H9 (cell line): ENCODE measurements at regions not wholly inside any gene's neighbourhood (a gene's known extent, or its start where the extent isn't known, plus 50 kb on each side); places are given as distances from the start of the nearest gene placed in this dataset.

ENCODE experiments used
- DNase-seq: peaks from one replicate; pipeline ENCODE4 v3.0.0-alpha.2; 2017
- H2AFZ ChIP-seq: one replicate; pipeline ENCODE4 v1.6.1; 2013; ENCODE audit warnings: mild to moderate bottlenecking, low read length, control low read depth, moderate library complexity
- H2AK5ac ChIP-seq: 2 replicates; pipeline ENCODE4 v1.6.1; 2013; ENCODE audit warnings: low read length, control low read depth, mixed read lengths; ENCODE audit not compliant: insufficient read length
- H2BK120ac ChIP-seq: one replicate; pipeline ENCODE4 v1.6.1; 2013; ENCODE audit warnings: low read depth, mild to moderate bottlenecking, low read length, control low read depth, inconsistent platforms; ENCODE audit not compliant: poor library complexity, severe bottlenecking
- H2BK12ac ChIP-seq: 2 replicates; pipeline ENCODE4 v1.6.1; 2013; ENCODE audit warnings: low read length, control low read depth, mixed read lengths, low read depth; ENCODE audit not compliant: insufficient read length
- H2BK15ac ChIP-seq: 2 replicates; pipeline ENCODE4 v1.6.1; 2013; ENCODE audit warnings: low read depth, low read length, control low read depth
- H2BK20ac ChIP-seq: one replicate; pipeline ENCODE4 v1.6.1; 2013; ENCODE audit warnings: low read depth, mild to moderate bottlenecking, low read length, control low read depth, inconsistent platforms; ENCODE audit not compliant: poor library complexity, severe bottlenecking
- H2BK5ac ChIP-seq: 2 replicates; pipeline ENCODE4 v1.6.1; 2013; ENCODE audit warnings: low read length, control low read depth, mixed read lengths; ENCODE audit not compliant: insufficient read length
- H3K14ac ChIP-seq: 2 replicates; pipeline ENCODE4 v1.6.1; 2013; ENCODE audit warnings: low read length, control low read depth; ENCODE audit not compliant: insufficient read depth
- H3K18ac ChIP-seq: 2 replicates; pipeline ENCODE4 v1.6.1; 2013; ENCODE audit warnings: low read depth, mild to moderate bottlenecking, mixed read lengths, low read length, control low read depth; ENCODE audit not compliant: insufficient read length
- H3K23ac ChIP-seq: 2 replicates; pipeline ENCODE4 v1.6.1; 2013; ENCODE audit warnings: low read length, control low read depth, mixed read lengths, low read depth; ENCODE audit not compliant: insufficient read length
- H3K23me2 ChIP-seq: 2 replicates; pipeline ENCODE4 v1.6.1; 2013; ENCODE audit warnings: low read depth, mild to moderate bottlenecking, mixed read lengths, low read length, control low read depth; ENCODE audit not compliant: insufficient read length, poor library complexity, severe bottlenecking
- H3K27ac ChIP-seq: 2 replicates; pipeline ENCODE4 v1.5.1; 2013; ENCODE audit warnings: low read length, control low read depth, mixed read lengths, low read depth; ENCODE audit not compliant: insufficient read length
- H3K27me3 ChIP-seq: 2 replicates; pipeline ENCODE4 v1.6.1; 2013; ENCODE audit warnings: low read length, control low read depth, inconsistent platforms; ENCODE audit not compliant: insufficient read depth
- H3K4ac ChIP-seq: 2 replicates; pipeline ENCODE4 v1.6.1; 2013; ENCODE audit warnings: low read depth, mild to moderate bottlenecking, control low read depth, inconsistent platforms, low read length, moderate library complexity
- H3K4me1 ChIP-seq: 2 replicates; pipeline ENCODE4 v1.6.1; 2013; ENCODE audit warnings: low read length, control low read depth, inconsistent platforms; ENCODE audit not compliant: insufficient read depth
- H3K4me2 ChIP-seq: 2 replicates; pipeline ENCODE4 v1.6.1; 2013; ENCODE audit warnings: low read length, control low read depth, mixed read lengths; ENCODE audit not compliant: insufficient read length, insufficient read depth
- H3K56ac ChIP-seq: 2 replicates; pipeline ENCODE4 v1.6.1; 2013; ENCODE audit warnings: low read depth, mild to moderate bottlenecking, mixed read lengths, low read length, control low read depth; ENCODE audit not compliant: insufficient read length
- H3K79me1 ChIP-seq: 2 replicates; pipeline ENCODE4 v1.6.1; 2013; ENCODE audit warnings: low read depth, mild to moderate bottlenecking, moderate library complexity, low read length, control low read depth, inconsistent platforms; ENCODE audit not compliant: insufficient read depth, poor library complexity, severe bottlenecking
- H3K79me2 ChIP-seq: 2 replicates; pipeline ENCODE4 v1.6.1; 2013; ENCODE audit warnings: low read length, control low read depth, inconsistent platforms; ENCODE audit not compliant: insufficient read depth
- H3K9ac ChIP-seq: 2 replicates; pipeline ENCODE4 v1.6.1; 2013; ENCODE audit warnings: low read length, control low read depth, mixed read lengths; ENCODE audit not compliant: insufficient read length; ENCODE audit errors: extremely low read depth
- H3K9me3 ChIP-seq: one replicate; pipeline ENCODE4 v1.6.1; 2013; ENCODE audit warnings: low read depth, low read length, inconsistent platforms; ENCODE audit not compliant: control insufficient read depth
- H3T11ph ChIP-seq: one replicate; pipeline ENCODE4 v1.6.1; 2013; ENCODE audit warnings: mild to moderate bottlenecking, low read length, control low read depth, inconsistent platforms
- H4K20me1 ChIP-seq: one replicate; pipeline ENCODE4 v1.6.1; 2013; ENCODE audit not compliant: control insufficient read depth, insufficient read length, insufficient read depth
- H4K5ac ChIP-seq: 2 replicates; pipeline ENCODE4 v1.6.1; 2013; ENCODE audit warnings: low read depth, mild to moderate bottlenecking, mixed read lengths, low read length, control low read depth; ENCODE audit not compliant: insufficient read length
- H4K8ac ChIP-seq: replicated peaks from 2 replicates; pipeline ENCODE4 v1.6.1; 2013; ENCODE audit warnings: low read length, control low read depth, mixed read lengths, low read depth; ENCODE audit not compliant: insufficient read length
- H4K91ac ChIP-seq: 2 replicates; pipeline ENCODE4 v1.6.1; 2013; ENCODE audit warnings: low read depth, mild to moderate bottlenecking, moderate library complexity, mixed read lengths, low read length, control low read depth; ENCODE audit not compliant: insufficient read length
- H3K27ac Mint-ChIP-seq, 3 experiments: 2 replicates in 2 of 3; 3 replicates in 1 of 3; pipeline ENCODE4 v1.8.0; 2020 to 2021; ENCODE audit warnings: mixed read lengths in 3 of 3, mild to moderate bottlenecking in 1 of 3, moderate library complexity in 1 of 3
- H3K27me3 Mint-ChIP-seq: 2 replicates; pipeline ENCODE4 v1.8.0; 2021; ENCODE audit warnings: low read depth, mild to moderate bottlenecking, moderate library complexity, mixed read lengths
- H3K36me3 Mint-ChIP-seq, 3 experiments: 2 replicates in 2 of 3; 3 replicates in 1 of 3; pipeline ENCODE4 v1.8.0; 2020 to 2021; ENCODE audit warnings: low read depth in 3 of 3, mixed read lengths in 3 of 3; ENCODE audit not compliant: insufficient read depth in 1 of 3
- H3K4me1 Mint-ChIP-seq, 2 experiments: 2 replicates each; pipeline ENCODE4 v1.8.0; 2020; ENCODE audit warnings: mixed read lengths in 2 of 2
- H3K4me3 Mint-ChIP-seq, 2 experiments: 2 replicates in 1 of 2; 3 replicates in 1 of 2; pipeline ENCODE4 v1.8.0; 2020 to 2021; ENCODE audit warnings: mild to moderate bottlenecking in 2 of 2, mixed read lengths in 2 of 2, moderate library complexity in 1 of 2
- H3K9me3 Mint-ChIP-seq, 2 experiments: 2 replicates in 1 of 2; 3 replicates in 1 of 2; pipeline ENCODE4 v1.8.0; 2020; ENCODE audit warnings: mild to moderate bottlenecking in 2 of 2, mixed read lengths in 2 of 2, moderate library complexity in 1 of 2
- CTCF ChIP-seq: fragments of 200-600 bp; sonication (generic); conservative IDR thresholded peaks from 3 replicates; pipeline ENCODE4 v1.8.0; 2021; ENCODE audit warnings: antibody characterized with exemption, mild to moderate bottlenecking
- WGBS: extraction: QIAGEN DNeasy Blood & Tissue Kit; methylation state at CpG from one replicate; pipeline ENCODE4 v1.1.7; 2013; ENCODE audit warnings: missing lambda C conversion rate, low lambda C conversion rate, mixed read lengths; ENCODE audit not compliant: insufficient read length; ENCODE audit errors: extremely low coverage; 5-methylcytosine and 5-hydroxymethylcytosine counted together

- no peak for TF ChIP-seq CTCF
- Histone ChIP-seq H3T11ph (no peak overlapping the region), H2BK12ac (no peak overlapping the region), H3K4me2 (no peak overlapping the region), H3K27ac (no peak overlapping the region), H2BK120ac (no peak overlapping the region), H3K23me2 (no peaks in the 10 kb centered on the region), H3K14ac (no peak overlapping the region), H3K4ac (no peak overlapping the region), H3K79me2 (no peaks in the 10 kb centered on the region), H2AFZ (no peak overlapping the region), H3K4me1 (no peaks in the 10 kb centered on the region), H4K5ac (no peak overlapping the region), H3K9ac (no peak overlapping the region), H2AK5ac (no peak overlapping the region), H2BK20ac (no peak overlapping the region), H2BK5ac (no peak overlapping the region), H3K9me3 (no peaks in the 10 kb centered on the region), H3K27me3 (no peaks in the 10 kb centered on the region), H2BK15ac (no peak overlapping the region), H3K18ac (no peak overlapping the region), H3K23ac (no peak overlapping the region), H3K79me1 (no peaks in the 10 kb centered on the region), H3K56ac (no peak overlapping the region), H4K20me1 (no peaks in the 10 kb centered on the region), H4K8ac (no peak overlapping the region), H4K91ac (no peak overlapping the region)
- Mint-ChIP-seq H3K4me3 (no peak overlapping the region), H3K36me3 (no peaks in the 10 kb centered on the region; a peak in 1 of 7 replicates), H3K27ac (no peak overlapping the region), H3K4me1 (no peaks in the 10 kb centered on the region), H3K27me3 (no peaks in the 10 kb centered on the region), H3K9me3 (peaks cover 0 to 4% of the 10 kb centered on the region in 2 experiments; a peak in 2 of 5 replicates)
- WGBS: no CpG with 5 or more reads among the region's 2 CpGs
- DNase-seq: no peak
Measured at GRCh38 chr18:44411976-44412375, 268.7 kb upstream of the SETBP1 start.
